Adrenal gland (tissue), 9 donors: ENCODE measurements at regions not wholly inside any gene's neighbourhood (a gene's known extent, or its start where the extent isn't known, plus 50 kb on each side); places are given as distances from the start of the nearest gene placed in this dataset.

ENCODE experiments used
- DNase-seq, 7 donors: peaks; one replicate each; pipeline ENCODE4 v3.0.0-alpha.2; 2019 to 2020
- H3K27ac ChIP-seq, 5 donors: fragments of 200-600 bp; sonication (generic) in 4 of 5; 1 replicate in 3 of 5; 2 replicates in 2 of 5; pipeline versions ENCODE4 v1.5.1 to v1.8.0; 2016 to 2020; ENCODE audit warnings: mild to moderate bottlenecking in 1 of 5
- H3K27me3 ChIP-seq: fragments of 200-600 bp; 2 replicates; pipeline ENCODE4 v1.8.0; 2021
- H3K36me3 ChIP-seq, 2 donors: fragments of 200-600 bp; replicated peaks in 1 of 2; 1 replicate in 1 of 2; 2 replicates in 1 of 2; pipeline versions ENCODE4 v1.5.1 to v1.8.0; 2018 to 2022
- H3K4me1 ChIP-seq, 2 donors: fragments of 200-600 bp; replicated peaks in 1 of 2; 1 replicate in 1 of 2; 2 replicates in 1 of 2; pipeline versions ENCODE4 v1.5.1 to v1.8.0; 2018 to 2021
- H3K4me3 ChIP-seq, 4 donors: fragments of 200-600 bp; sonication (generic) in 3 of 4; one replicate each; pipeline ENCODE4 v1.5.1; 2016 to 2018
- H3K9me3 ChIP-seq, 3 donors: fragments of 200-600 bp; sonication (generic) in 1 of 3; replicated peaks in 1 of 3; 1 replicate in 2 of 3; 2 replicates in 1 of 3; pipeline versions ENCODE4 v1.5.1 to v1.8.0; 2016 to 2021
- CTCF ChIP-seq, 6 experiments: fragments of 450-650 bp in 4 of 6; fragments of 200-600 bp in 2 of 6; sonication (generic) in 1 of 6; IDR thresholded peaks; 1 replicate in 5 of 6; 2 replicates in 1 of 6; pipeline versions ENCODE4 v1.5.1 to v1.8.0; 2016 to 2021; ENCODE audit warnings: antibody characterized with exemption in 6 of 6, mild to moderate bottlenecking in 2 of 6, moderate library complexity in 1 of 6
- POLR2A ChIP-seq, 2 donors: fragments of 450-650 bp; IDR thresholded peaks; one replicate each; pipeline ENCODE4 v1.6.1; 2017; ENCODE audit warnings: antibody characterized with exemption in 2 of 2, mild to moderate bottlenecking in 2 of 2, moderate library complexity in 1 of 2
- WGBS, 4 donors: extraction: QIAGEN DNeasy Blood & Tissue Kit in 2 of 4; methylation state at CpG; one replicate each; pipeline versions ENCODE4 v1.1.5 to v1.1.7; 2013 to 2017; 5-methylcytosine and 5-hydroxymethylcytosine counted together
- intact Hi-C, 2 donors: fragments of 100-400 bp; cut with DNase I; formaldehyde crosslinking; loops; one replicate each; pipeline versions ENCODE4 v1.14.1 to v1.15.0; 2022 to 2023
- donor health status: healthy with polysubstance abuse.
- donor health status: Bipolar disorder and iron deficiency.
- donor health status: DM: yes; HTN: yes; CAD: no.
- donor health status: DM: no; HTN: no; CAD: no.
- donor health status: DM: no; HTN: no; CAD: no.

GRCh38 chr3:70755526-70755925, 443.1 kb upstream of the MDFIC2 start:
- DNase-seq, result no peak
- intact Hi-C loops, result no loop called here
- 68 to 79% (median 74%) methylated on average over 5 of the region's 5 CpGs for WGBS, 4 donors
- H3K27ac ChIP-seq, result no peak overlapping the region
- H3K27me3 ChIP-seq, result no peaks in the 10 kb centered on the region
- TF ChIP-seq CTCF (IDR thresholded peaks at IDR 0.05), result no peak
- TF ChIP-seq POLR2A (IDR thresholded peaks at IDR 0.05), result no peak
- H3K36me3 ChIP-seq, result no peaks in the 10 kb centered on the region
- no peak overlapping the region for H3K4me3 ChIP-seq
- H3K9me3 ChIP-seq, result no peaks in the 10 kb centered on the region
- H3K4me1 ChIP-seq, result no peaks in the 10 kb centered on the region

- intact Hi-C loops, result no loop called here
These were observed 441.9 kb upstream of the MDFIC2 start for GRCh38 chr3:70754314-70754713.

GRCh38 chr3:70753572-70753971, 441.1 kb upstream of the MDFIC2 start:
- Histone ChIP-seq H3K27me3 (no peaks in the 10 kb centered on the region), H3K27ac (no peak overlapping the region), H3K4me1 (no peaks in the 10 kb centered on the region), H3K4me3 (no peak overlapping the region), H3K9me3 (no peaks in the 10 kb centered on the region), H3K36me3 (no peaks in the 10 kb centered on the region)
- no peak for DNase-seq
- TF ChIP-seq CTCF (IDR thresholded peaks at IDR 0.05), result no peak
- TF ChIP-seq POLR2A (IDR thresholded peaks at IDR 0.05), result no peak
- WGBS, 4 donors, result 67 to 74% (median 70%) methylated on average over 3 of the region's 3 CpGs
- intact Hi-C loops, result no loop called here

More at GRCh38 chr3:70754314-70754713, 441.9 kb upstream of the MDFIC2 start:
- no peak for TF ChIP-seq POLR2A (IDR thresholded peaks at IDR 0.05)
- TF ChIP-seq CTCF (IDR thresholded peaks at IDR 0.05), result no peak
- Histone ChIP-seq H3K4me1 (no peaks in the 10 kb centered on the region), H3K36me3 (no peaks in the 10 kb centered on the region), H3K9me3 (no peaks in the 10 kb centered on the region), H3K27ac (no peak overlapping the region), H3K4me3 (no peak overlapping the region), H3K27me3 (no peaks in the 10 kb centered on the region)
- DNase-seq, result no peak

- intact Hi-C loops, result no loop called here
- no peaks in the 10 kb centered on the region for H3K9me3 ChIP-seq
- H3K4me1 ChIP-seq, result no peaks in the 10 kb centered on the region
- H3K27me3 ChIP-seq, result no peaks in the 10 kb centered on the region
- H3K4me3 ChIP-seq, result no peak overlapping the region
- H3K36me3 ChIP-seq, result no peaks in the 10 kb centered on the region
- no peak overlapping the region for H3K27ac ChIP-seq
- DNase-seq, result no peak
- 87 to 96% (median 93%) methylated on average over 5 of the region's 5 CpGs for WGBS, 4 donors
- no peak for TF ChIP-seq CTCF (IDR thresholded peaks at IDR 0.05)
- TF ChIP-seq POLR2A (IDR thresholded peaks at IDR 0.05), result no peak
These were observed 439.6 kb upstream of the MDFIC2 start for GRCh38 chr3:70752051-70752450.
